RWPE1 (cell line): ENCODE measurements at regions not wholly inside any gene's neighbourhood (a gene's known extent, or its start where the extent isn't known, plus 50 kb on each side); places are given as distances from the start of the nearest gene placed in this dataset.

ENCODE experiments used
- CTCF ChIA-PET: fragments of 350-600 bp; sonication (Branson Sonifier 250); formaldehyde crosslinking; extraction: SDS; loops from one replicate; lab custom pipeline; 2021; lab: Yijun Ruan, JAX
- POLR2A ChIA-PET: fragments of 400-600 bp; formaldehyde crosslinking; extraction: SDS; loops from one replicate; lab custom pipeline; 2020; ENCODE audit warnings: antibody characterized with exemption; ENCODE audit not compliant: low non-redundant PET; lab: Yijun Ruan, JAX
- DNase-seq: peaks from one replicate; pipeline ENCODE4 v3.0.0; 2012; ENCODE audit warnings: low spot score
- H3K27ac ChIP-seq: fragments of 450-650 bp; 2 replicates; pipeline ENCODE4 v1.5.1; 2017
- TF ChIP-seq, protein P1 (sequence below): fragments of 450-650 bp; conservative IDR thresholded peaks from 2 replicates; pipeline ENCODE4 v1.5.1; 2017; ENCODE audit warnings: low read depth, mild to moderate bottlenecking

DNA sequence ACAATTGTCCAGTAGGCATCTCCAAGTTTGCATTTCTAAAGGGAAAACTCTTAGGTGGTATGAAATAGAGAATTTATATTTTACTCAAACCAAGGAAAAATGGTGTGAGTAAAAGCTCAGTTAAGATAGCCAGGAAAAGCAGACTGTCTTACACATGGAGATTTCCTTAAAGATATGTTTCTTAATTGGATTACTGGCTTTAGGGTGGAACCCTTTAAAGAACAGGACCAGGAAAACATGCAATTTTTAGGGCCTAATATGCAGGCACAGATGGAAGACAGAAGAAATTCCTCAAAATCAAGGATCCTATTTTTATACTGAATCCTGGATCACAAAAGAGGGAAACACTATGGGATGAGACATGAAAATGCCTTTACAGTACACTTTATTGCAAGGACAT is 100.3 kb upstream of the PCDH17 start:
- TF ChIP-seq, protein P1, sequence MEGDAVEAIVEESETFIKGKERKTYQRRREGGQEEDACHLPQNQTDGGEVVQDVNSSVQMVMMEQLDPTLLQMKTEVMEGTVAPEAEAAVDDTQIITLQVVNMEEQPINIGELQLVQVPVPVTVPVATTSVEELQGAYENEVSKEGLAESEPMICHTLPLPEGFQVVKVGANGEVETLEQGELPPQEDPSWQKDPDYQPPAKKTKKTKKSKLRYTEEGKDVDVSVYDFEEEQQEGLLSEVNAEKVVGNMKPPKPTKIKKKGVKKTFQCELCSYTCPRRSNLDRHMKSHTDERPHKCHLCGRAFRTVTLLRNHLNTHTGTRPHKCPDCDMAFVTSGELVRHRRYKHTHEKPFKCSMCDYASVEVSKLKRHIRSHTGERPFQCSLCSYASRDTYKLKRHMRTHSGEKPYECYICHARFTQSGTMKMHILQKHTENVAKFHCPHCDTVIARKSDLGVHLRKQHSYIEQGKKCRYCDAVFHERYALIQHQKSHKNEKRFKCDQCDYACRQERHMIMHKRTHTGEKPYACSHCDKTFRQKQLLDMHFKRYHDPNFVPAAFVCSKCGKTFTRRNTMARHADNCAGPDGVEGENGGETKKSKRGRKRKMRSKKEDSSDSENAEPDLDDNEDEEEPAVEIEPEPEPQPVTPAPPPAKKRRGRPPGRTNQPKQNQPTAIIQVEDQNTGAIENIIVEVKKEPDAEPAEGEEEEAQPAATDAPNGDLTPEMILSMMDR = no peak
- CTCF ChIA-PET = interaction anchor here (0.6 kb wide), 1 partner anchor 633 kb away, joined by 3 read pairs; no protein-coding TSS in a partner anchor
- DNase-seq = no peak
- POLR2A ChIA-PET = no interaction called here
- H3K27ac ChIP-seq = no peak overlapping the region

DNA sequence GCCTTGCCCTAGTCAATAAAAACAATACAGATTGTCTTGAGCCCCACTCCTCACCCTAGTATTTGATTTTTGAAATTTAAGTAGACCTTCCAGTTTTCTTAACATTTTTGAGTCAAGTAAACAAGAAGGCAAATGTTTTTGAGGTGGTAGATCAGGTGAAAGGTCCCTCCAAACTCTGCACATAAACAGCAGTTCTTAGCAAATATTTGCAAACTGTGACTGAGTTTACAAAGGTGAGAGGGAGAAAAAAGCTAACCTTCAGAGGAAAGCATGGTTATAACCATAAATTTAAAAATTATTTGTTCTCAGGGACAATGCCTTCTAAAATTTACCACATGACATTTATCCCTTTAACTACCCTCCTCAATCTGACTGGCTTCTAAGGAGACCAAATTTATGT is 84.6 kb upstream of the PCDH17 start:
- CTCF ChIA-PET = no interaction called here
- POLR2A ChIA-PET = no interaction called here
- no peak overlapping the region for H3K27ac ChIP-seq
- TF ChIP-seq, protein P1 = no peak
- DNase-seq = no peak

DNA sequence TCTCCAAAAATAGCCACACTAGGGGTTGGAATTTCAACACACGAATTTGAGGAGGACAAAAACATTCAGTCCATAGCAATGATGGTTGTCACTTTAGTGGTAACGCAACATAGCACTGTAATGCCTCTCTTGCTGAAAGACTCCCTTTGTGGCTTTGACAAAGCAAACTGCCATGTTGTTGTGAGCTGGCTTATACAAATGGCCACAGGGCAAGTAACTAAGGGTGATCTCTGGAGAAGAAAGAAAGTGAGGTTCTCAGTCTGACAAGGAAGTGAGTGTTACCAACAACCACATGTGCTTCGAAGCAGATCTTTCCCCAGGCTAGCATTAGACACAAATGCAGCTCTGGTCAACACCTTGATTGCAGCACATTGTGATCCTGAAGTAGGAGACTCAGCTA is 79.1 kb upstream of the PCDH17 start:
- TF ChIP-seq, protein P1 = no peak
- no peak overlapping the region for H3K27ac ChIP-seq
- ChIA-PET POLR2A (no interaction called here), CTCF (no interaction called here)
- no peak for DNase-seq

DNA sequence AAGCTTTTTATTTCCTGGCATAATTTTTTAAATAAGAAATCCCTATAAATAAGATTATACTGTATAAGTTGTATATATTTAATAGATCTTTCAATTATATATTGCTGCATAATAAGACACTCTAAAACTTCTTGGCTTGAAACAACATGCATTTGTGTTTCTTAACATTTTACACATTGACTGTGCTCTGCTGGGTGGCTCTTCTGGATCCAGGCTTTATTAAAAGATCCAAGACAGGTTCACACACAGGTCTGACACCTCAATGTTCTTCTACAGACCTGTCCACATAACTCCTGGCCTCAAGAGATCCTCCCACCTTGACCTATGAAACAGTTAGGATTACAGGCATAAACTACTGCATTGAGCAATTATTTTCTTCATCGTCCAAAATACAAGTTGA is 77.6 kb upstream of the PCDH17 start:
- no peak for DNase-seq
- TF ChIP-seq, protein P1 = no peak
- ChIA-PET POLR2A (no interaction called here), CTCF (no interaction called here)
- H3K27ac ChIP-seq = no peak overlapping the region

DNA sequence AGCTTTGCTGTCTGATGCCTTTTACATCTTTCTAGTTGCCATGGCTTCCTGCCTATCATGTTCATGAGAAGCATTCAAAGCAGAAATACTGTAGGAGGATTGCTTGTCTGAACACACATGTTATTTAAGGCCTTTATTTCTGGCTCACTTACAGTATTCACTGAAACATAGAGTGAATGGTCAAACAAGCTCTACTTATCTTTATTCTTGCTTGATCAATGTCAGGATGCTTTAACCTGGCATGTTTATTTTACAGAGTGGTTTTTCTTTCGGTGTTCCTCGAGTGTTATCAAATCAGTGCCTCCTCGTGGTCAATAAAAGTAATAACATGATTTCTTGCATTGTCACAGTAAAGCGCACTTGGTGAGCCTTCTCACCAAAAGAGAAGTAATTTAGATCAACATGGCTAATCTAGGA is 73.5 kb upstream of the PCDH17 start:
- ChIA-PET CTCF (no interaction called here), POLR2A (no interaction called here)
- DNase-seq = no peak
- TF ChIP-seq, protein P1 = no peak
- H3K27ac ChIP-seq = no peak overlapping the region

DNA sequence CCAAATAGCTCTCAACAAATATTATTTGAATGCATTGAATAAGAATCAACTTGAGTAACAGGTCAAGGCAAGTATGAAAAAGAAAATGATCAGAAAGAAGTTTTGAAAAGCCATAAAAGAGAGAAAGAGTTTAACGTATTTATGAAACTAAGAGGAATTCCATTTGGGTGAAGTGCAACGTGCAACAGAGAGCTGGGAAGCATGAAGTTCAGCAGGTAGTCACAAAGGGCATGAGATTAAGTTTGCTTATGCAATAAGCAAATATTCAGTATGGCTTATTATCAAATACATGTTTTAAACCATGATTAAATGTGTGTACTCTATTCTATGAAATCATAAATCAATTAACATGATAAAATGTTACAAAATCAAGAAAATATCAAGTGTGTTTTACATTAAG is 62.7 kb upstream of the PCDH17 start:
- TF ChIP-seq, protein P1 = no peak
- POLR2A ChIA-PET = no interaction called here
- CTCF ChIA-PET = no interaction called here
- DNase-seq = no peak
- no peak overlapping the region for H3K27ac ChIP-seq

DNA sequence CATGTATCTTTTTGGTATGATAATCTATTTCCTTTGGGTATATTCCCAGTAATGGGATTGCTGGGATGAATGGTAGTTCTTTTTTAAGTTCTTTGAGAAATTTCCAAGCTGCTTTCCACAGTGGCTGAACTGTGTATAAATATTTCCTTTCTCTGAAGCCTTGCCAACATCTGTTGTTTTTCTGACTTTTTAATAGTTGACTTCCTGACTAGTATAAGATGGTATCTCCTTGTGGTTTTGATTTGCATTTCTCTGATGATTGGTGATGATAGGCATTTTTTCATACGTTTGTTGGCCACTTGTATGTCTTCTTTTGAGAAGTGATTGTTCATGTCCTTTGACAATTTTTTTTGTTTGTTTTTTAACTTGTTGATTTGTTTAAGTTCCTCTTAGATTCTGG is 61.6 kb upstream of the PCDH17 start:
- CTCF ChIA-PET = no interaction called here
- TF ChIP-seq, protein P1 = no peak
- H3K27ac ChIP-seq = no peak overlapping the region
- POLR2A ChIA-PET = no interaction called here
- DNase-seq = no peak
